K562 (cell line): ENCODE measurements at regions not wholly inside any gene's neighbourhood (a gene's known extent, or its start where the extent isn't known, plus 50 kb on each side); places are given as distances from the start of the nearest gene placed in this dataset.

Experiments used
- ARNT ChIP-seq, 2 experiments: fragments of 450-650 bp; IDR thresholded peaks; 2 replicates each; pipeline ENCODE4 v1.6.1; 2016; ENCODE audit warnings: mild to moderate bottlenecking in 1 of 2
- BHLHE40 ChIP-seq: IDR thresholded peaks from 2 replicates; pipeline ENCODE4 v1.6.1; 2011; ENCODE audit warnings: low read length, improper control_type of control experiment
- E2F5 ChIP-seq: sonication (generic); formaldehyde crosslinking; IDR thresholded peaks from 2 replicates; pipeline ENCODE4 v1.8.0; 2022; ENCODE audit warnings: mild to moderate bottlenecking, missing genetic modification reagents
- ELF2 ChIP-seq: fragments of 250-450 bp; sonication (Bioruptor Pico); IDR thresholded peaks from 2 replicates; pipeline ENCODE4 v1.5.0; 2021; ENCODE audit warnings: mild to moderate bottlenecking
- HCFC1 ChIP-seq: IDR thresholded peaks from 2 replicates; pipeline ENCODE4 v1.6.1; 2012; ENCODE audit warnings: low read depth, low read length, improper control_type of control experiment
- IRF2 ChIP-seq: sonication (generic); formaldehyde crosslinking; IDR thresholded peaks from 2 replicates; pipeline ENCODE4 v1.8.1; 2022; ENCODE audit warnings: mild to moderate bottlenecking, missing genetic modification reagents
- NR4A1 ChIP-seq, 2 experiments: fragments of 250-450 bp in 1 of 2; fragments of 450-650 bp in 1 of 2; sonication (Bioruptor Pico) in 1 of 2; IDR thresholded peaks; 2 replicates each; pipeline versions ENCODE4 v1.4.0 to v1.6.1; 2016 to 2020; ENCODE audit warnings: mild to moderate bottlenecking in 2 of 2, missing compliant biosample characterization in 1 of 2, missing genetic modification characterization in 1 of 2, moderate library complexity in 1 of 2
- PHF21A ChIP-seq: fragments of 450-650 bp; IDR thresholded peaks from 2 replicates; pipeline ENCODE4 v1.6.1; 2017; ENCODE audit warnings: low read depth, borderline replicate concordance
- PML ChIP-seq: IDR thresholded peaks from 2 replicates; pipeline ENCODE4 v1.6.1; 2012; ENCODE audit warnings: low read length, inconsistent platforms
- RBBP5 ChIP-seq: fragments of 200-600 bp; sonication (generic); IDR thresholded peaks from 2 replicates; pipeline ENCODE4 v1.6.1; 2012; ENCODE audit warnings: borderline replicate concordance, mild to moderate bottlenecking, low read length, control low read depth, inconsistent platforms; ENCODE audit not compliant: insufficient read depth, poor library complexity, severe bottlenecking
- SMARCA5 ChIP-seq: fragments of 450-650 bp; IDR thresholded peaks from 2 replicates; pipeline ENCODE4 v1.6.1; 2016
- TEAD4 ChIP-seq, 2 experiments: sonication (generic) in 1 of 2; formaldehyde crosslinking in 1 of 2; IDR thresholded peaks; 2 replicates each; pipeline versions ENCODE4 v1.6.1 to v1.8.0; 2012 to 2022; ENCODE audit warnings: borderline replicate concordance in 1 of 2, inconsistent platforms in 1 of 2, low read length in 1 of 2, mild to moderate bottlenecking in 1 of 2, missing genetic modification reagents in 1 of 2
- ZBTB12 ChIP-seq: fragments of 250-450 bp; sonication (Bioruptor Pico); IDR thresholded peaks from 2 replicates; pipeline ENCODE4 v1.4.0; 2020
- ZBTB33 ChIP-seq: sonication (generic); formaldehyde crosslinking; IDR thresholded peaks from 2 replicates; pipeline ENCODE4 v1.8.1; 2023; ENCODE audit warnings: mild to moderate bottlenecking, missing genetic modification reagents
- ZBTB8A ChIP-seq: fragments of 450-650 bp; IDR thresholded peaks from 2 replicates; pipeline ENCODE4 v1.6.1; 2018; ENCODE audit warnings: mild to moderate bottlenecking, moderate library complexity; ENCODE audit not compliant: partially characterized antibody
- ZNF398 ChIP-seq: fragments of 250-450 bp; sonication (Bioruptor Pico); IDR thresholded peaks from 2 replicates; pipeline ENCODE4 v1.8.0; 2021; ENCODE audit warnings: moderate library complexity, mild to moderate bottlenecking, inconsistent platforms
- ZNF584 ChIP-seq: fragments of 200-800 bp; sonication (Bioruptor generic); IDR thresholded peaks from 2 replicates; pipeline ENCODE4 v1.6.1; 2016; ENCODE audit warnings: low read depth, mild to moderate bottlenecking, missing genetic modification characterization, missing compliant biosample characterization
- ZNF707 ChIP-seq: fragments of 250-450 bp; sonication (Bioruptor Pico); conservative IDR thresholded peaks from 2 replicates; pipeline ENCODE4 v1.8.0; 2022; ENCODE audit warnings: inconsistent platforms, mild to moderate bottlenecking, moderate library complexity

GRCh38 chr11:37929100-37929653 is 1331.1 kb upstream of the RAG2 start (continued):
- TF ChIP-seq E2F5 (CRISPR knock-in tag), result no peak
- TF ChIP-seq ZBTB12 (CRISPR knock-in tag), result no peak
- no peak for TF ChIP-seq RBBP5
- no peak for TF ChIP-seq ZNF584 (CRISPR knock-in tag)
- no peak for TF ChIP-seq PHF21A
- TF ChIP-seq ZBTB33 (CRISPR knock-in tag), result no peak
- no peak for TF ChIP-seq SMARCA5
- TF ChIP-seq BHLHE40, result no peak
- no peak for TF ChIP-seq HCFC1
- no peak for TF ChIP-seq ZNF707 (CRISPR knock-in tag)
- no peak for TF ChIP-seq ELF2 (CRISPR knock-in tag)
- TF ChIP-seq ZBTB8A, result no peak
- TF ChIP-seq ARNT (IDR thresholded peaks at IDR 0.05), result no peak
- peak; percentile 47; the same call in 1 of the 2 replicates for TF ChIP-seq PML
- no peak for TF ChIP-seq ZNF398 (CRISPR knock-in tag)
- TF ChIP-seq TEAD4 (IDR thresholded peaks at IDR 0.05; ENCODE audit: low read length), result peak; percentile 73
- no peak for TF ChIP-seq TEAD4 (CRISPR knock-in tag; IDR thresholded peaks at IDR 0.05; ENCODE audit: borderline replicate concordance)
- TF ChIP-seq IRF2, result no peak
- TF ChIP-seq NR4A1 (CRISPR knock-in tag; IDR thresholded peaks at IDR 0.05), result no peak
- TF ChIP-seq NR4A1 (tag; IDR thresholded peaks at IDR 0.05), result no peak
